HG03378 (cell line): ENCODE measurements at regions not wholly inside any gene's neighbourhood (a gene's known extent, or its start where the extent isn't known, plus 50 kb on each side); places are given as distances from the start of the nearest gene placed in this dataset.

ENCODE experiments used
- ATAC-seq: cut with Tn5 transposase; IDR thresholded peaks from one replicate; pipeline ENCODE4 v1.9.1; 2021; ENCODE audit warnings: mild to moderate bottlenecking, moderate library complexity; ENCODE audit not compliant: unreplicated experiment

DNA sequence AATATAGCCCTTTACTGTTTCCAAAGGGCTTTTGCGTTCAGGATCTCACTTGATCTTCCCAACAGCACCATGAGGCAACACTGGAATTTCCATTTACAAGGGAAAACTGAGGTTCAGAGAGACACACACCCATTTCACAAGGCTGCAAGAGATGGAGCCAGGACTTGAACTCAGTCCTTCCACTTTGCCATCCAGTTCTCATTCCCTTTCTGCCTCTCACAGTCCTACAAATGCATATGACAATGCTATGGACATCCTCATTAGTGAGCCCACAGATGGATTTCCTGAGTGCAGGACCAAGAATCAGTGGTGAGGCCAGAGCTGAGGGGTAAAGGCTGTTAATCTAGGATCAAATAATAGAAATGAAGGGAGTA lies 136.1 kb upstream of the MYCN start:
- ATAC-seq: no peak

DNA sequence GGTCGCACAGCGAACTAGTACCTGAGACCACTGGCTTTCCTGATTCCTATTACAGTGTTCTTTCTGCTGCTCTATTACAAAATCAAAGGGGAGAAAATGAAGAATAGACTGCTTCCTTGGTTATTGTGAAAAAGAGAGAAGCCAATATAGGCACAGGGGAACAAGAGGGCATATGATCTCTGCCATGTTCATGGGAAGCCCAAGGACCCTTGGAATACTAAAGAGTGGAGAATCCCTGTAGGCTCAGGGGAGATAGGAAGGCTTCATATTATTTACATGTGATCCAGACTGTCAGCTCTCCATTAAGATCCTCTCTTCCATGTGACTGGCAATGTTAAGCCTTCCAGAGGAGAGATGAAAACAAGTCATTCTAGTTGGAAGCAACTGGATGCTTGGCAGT lies 135.7 kb upstream of the MYCN start:
- no peak for ATAC-seq

DNA sequence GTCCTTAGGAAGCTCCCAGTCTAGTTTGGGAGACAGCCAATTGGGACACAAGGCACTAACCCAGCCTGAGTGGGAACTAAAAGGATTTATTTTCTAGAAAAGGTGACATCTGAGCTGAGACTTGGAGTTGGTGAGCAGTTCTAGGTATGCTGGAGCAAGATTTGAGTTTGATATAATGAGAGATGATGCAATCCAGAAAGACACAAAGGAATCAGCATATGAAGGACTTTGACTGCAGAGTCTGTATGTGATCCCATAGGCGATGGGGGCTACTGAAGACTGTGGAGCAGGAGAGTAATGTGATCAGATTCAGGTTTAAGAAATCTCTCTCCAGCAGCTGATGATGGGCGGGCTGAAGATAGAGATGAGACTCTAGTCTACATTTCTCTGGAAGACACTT lies 135.1 kb upstream of the MYCN start:
- no peak for ATAC-seq

DNA sequence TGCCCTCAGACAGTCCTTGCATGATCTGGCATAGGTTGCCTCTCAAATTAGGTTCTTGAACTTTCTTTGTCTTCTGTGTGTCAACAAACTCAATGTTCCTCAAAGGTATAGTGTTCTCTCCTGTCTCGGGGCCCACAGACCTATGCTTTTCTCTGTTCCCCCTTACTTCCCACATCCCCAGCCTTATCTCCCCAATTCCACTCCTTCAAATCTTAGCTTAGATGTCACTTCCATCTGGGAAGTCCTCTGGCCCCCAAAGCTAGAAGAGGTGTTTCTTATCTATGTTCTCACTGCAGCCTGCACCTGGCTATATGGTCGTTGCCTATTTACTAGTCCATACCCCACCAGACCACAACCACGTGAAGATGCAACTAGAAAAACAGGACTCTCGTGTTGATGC lies 134.6 kb upstream of the MYCN start:
- no peak for ATAC-seq

DNA sequence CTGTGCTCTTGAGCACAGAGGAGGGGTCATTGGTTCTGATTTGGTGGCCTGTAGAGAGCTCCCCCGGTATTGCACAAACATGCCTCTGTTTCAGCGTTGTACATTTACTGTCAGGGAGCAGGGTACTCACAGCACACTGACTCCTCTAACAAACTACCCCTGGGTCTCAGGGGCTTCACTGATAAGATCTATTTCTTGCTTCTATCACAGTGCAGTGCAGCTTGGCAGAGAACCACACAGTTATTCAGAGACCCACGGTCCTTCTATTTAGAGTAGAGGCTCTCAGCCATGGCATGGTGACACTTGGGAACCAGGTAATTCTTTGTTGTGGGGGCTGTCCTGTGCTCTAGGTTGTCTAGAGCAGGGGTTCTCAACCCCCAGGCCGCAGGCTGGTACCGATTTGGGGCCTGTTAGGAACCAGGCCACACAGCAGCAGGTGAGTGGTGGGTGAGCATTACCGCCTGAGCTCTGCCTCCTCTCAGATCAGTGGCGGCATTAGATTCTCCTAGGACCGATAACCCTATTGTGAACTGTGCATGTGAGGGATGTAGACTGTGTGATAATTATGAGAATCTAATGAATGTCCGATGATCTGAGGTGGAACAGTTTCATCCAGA lies 133.4 kb upstream of the MYCN start:
- no peak for ATAC-seq

DNA sequence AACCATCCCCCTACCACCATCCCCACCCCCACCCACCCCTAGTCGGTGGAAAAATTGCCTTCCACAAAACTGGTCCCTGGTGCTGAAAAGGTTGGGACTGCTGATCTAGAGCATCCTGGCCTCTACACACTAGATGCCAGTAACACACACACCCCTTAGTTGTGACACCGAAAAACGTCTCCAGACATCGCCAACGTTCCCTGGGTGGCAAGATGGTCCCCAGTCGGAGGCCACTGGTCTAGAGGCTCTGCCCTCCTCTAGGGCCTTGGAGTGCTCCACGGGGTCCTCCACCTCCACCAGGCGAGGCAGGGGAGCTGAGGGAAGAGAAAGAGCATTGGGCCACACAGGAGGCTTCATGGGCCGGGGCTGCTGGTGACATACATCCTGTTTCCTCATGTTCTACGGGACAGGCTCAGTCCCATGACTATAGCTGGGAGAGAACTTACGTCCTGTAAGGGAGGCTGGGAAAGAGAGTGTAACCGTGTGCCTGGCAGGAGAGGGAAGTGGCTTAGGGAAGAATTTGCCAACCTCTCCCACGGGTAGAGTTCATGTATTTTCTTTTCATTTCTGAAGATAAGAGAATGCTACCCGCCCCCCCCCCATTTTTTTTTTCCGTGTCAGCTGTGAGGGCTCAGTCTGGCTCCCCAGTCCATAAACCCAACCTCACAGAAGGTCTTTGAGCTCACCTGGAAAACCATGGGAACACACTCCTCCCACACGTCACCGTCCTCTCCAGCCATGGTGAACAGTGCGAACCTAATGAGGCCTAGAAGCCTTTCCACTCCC lies 132.7 kb upstream of the MYCN start:
- ATAC-seq: no peak

DNA sequence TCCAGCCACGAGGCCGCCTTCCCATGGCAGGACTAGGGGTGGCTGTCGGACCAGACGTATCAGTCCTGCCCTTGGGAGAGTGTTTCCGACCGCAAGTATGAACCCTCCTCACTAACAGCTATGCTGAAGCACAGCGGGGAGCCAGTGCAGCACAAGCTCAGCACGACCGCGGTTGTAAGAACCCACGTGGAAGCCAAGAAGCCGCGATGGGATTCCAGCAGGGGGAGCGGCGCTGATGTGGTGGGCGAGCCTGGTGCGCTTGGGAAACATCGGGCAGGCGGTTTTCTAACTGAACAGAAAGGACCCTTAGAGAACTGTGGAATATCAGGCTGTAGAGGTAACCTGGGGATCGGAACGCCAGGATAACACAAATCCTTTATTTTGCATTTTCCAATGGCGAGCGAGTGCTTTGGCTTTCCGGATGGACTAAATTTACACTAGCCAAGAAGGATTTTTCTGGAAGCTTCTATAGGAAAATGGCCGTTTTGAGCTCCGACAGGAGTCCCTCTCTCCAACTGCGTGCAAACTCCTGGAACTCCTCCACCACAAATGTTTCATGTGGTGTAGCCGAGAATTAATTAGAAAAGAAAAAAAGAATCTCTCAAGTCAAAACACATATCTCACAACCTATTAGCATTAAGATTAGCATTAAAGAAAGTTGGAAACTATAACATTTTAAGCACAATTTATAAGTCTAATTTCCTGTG lies 132.0 kb upstream of the MYCN start:
- ATAC-seq: no peak

DNA sequence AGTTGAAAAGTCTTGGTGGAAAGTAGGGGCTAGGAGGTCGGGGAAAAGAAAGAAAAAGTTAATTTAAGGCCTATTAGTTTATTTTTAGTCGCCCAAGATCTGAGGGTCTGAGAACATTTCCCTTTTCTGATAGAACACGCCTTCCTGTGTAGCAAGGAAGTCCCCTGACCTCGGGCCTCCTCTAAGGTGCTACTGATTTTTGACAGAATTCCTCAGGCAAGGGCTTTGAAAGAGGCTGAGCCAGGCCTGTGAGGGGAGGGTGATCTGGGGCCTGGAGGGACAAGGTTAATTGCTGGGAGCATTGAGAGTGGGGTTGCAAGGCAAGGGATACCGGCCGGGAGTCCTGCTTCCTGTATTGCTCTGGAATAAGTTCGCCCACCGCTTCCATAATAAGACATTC lies 131.4 kb upstream of the MYCN start:
- no peak for ATAC-seq

DNA sequence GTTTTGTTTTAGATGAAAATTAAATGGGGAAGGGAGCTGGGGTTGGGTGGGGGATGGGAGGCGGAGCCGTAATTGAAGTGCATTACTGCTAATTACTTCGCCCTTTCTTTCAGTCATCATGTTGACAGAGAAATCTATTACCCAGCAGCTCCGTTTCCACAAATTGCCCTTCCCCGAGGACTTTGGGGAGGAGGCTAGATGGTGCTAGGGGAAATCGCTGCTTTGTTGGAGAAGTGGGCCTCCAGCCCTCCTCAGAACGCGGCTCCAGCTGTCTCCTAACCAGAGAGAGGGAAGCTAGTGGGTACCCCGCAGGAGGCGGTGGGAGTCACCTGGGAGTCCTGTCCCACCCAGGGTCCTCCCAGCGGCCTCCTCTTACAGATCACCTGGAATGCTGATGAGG lies 130.9 kb upstream of the MYCN start:
- no peak for ATAC-seq

DNA sequence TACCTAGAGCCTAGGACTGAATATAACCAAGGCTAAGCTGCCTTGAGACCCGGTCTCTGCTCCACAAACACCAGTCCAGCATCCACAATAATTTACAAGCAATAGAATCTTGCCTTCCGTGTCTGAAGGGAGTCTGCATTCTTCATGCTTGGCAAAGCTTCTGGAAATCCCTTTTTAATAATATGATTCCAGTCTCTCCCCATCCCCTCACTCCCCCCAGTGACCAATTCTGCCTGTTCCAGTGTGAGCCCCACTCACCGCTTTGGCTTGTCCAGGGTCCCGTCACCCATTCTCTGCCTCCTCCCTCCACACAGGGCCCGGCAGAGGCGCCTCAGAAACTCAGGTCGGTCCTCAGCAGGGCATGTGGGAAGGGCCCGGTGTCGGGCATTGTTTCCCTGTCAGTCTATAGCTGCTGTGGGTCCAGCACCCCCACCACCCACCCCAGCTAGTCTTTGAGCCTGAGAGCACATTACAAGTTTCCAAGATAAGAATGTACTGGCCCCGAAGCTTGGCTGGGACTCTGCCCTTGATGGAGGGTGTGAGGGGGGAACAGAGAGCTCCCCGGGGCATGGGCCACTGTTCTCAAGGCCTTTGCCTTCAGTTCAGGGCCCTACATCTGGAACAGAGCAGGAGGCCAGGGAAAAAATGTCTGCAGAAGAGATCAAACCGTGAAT lies 129.7 kb upstream of the MYCN start:
- ATAC-seq: no peak

DNA sequence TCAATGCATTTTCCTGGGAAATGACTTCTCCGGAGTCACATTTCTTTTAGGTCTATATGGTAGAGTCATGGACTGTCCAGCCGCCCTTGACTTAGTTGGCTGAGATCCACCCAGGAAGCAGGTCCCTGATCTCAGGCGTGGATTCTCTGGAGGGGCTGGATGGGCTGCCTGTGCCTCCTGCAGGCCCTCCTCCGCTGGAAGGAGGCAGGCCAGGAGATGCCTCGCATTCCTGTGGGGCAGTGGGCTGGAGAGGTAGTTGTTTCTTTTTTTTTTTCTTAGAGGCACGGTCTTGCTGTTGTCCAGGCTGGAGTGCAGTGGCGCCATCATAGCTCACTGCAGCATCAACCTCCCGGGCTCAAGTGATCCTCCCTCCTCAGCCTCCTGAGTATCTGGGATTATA lies 129.0 kb upstream of the MYCN start:
- no peak for ATAC-seq

DNA sequence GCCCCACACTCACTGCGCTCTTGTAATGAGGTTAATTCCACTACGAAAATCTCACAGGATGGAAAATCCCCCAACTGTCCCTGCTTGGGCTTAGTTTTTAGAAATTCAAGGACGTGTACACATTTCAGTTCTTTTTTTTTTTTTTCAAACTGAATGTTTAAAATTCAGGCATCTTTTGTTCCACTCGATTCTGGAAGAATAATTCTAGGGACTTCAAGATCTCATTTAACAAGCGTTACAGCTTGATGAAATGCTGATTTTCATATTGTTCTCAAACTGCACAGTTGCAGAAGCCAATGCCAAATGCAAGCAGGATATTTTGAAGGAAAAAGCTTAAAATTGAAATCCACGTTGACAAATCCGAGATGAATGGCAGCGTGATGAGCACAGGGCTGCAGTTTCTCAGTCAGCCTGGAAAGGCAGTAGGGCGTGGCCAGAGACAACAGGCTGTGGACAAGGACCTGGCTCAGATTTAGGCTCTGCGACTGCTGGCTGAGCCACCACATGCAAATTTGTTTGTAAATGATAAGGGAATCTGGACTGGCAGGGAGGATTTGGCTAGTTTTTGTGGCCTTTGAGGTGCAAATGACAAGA lies 128.1 kb upstream of the MYCN start:
- no peak for ATAC-seq

DNA sequence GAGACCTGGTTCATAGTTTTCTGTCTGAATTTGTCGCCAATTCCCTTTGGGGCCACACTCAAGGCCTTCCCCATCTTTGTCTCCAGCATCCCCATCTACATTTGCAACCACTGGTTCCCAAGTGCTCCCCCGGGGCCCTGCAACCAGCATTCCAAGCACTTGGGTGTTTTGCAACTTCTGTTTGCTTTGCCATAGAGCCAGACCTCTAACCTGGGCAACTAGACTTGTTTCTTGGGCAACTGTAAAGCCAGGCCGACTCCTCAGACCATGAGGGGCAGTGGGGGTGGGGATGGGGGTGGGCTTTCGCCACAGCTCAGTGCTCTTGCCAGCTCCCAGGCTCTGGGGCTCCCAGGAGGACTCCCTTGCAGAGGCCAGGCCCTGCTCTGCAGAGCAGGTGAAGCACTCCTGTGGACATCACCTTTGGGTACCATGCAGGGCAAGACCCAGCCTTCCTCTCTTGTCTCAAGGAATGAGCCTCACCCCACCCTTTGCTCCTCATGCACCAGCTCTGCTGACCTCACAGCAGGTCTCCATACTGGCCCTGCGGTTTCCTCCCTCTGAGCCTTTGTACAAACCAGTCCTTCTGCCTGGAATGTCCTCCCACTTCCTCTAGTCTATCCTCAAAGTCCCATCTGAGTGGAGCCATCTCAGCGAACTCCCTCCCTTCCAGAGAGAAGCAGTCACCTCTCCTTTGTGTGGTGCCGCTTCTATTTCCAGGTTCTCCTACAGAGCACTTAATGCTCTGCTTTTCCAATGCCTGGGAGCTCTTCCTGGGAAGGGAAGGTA lies 126.7 kb upstream of the MYCN start:
- ATAC-seq: no peak

DNA sequence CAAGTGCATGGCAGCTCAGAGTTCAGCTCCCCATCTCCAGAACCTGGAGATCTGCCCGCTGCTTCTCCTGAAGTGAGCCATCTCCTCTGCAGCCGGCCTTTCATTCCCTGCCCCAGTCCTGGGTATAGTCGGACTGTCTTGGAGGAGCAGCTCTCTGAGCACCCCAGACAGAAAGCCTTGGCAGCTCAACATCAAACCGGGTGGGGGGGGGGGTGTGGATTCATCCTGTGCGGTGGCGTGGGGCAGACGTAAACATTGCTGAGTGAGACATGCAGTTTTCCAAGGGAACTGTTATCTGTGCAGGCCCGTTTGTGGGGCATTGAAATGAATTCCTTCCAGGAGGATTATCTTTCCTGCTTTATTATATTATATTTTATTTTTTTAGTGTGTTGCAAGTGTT lies 125.9 kb upstream of the MYCN start:
- no peak for ATAC-seq

DNA sequence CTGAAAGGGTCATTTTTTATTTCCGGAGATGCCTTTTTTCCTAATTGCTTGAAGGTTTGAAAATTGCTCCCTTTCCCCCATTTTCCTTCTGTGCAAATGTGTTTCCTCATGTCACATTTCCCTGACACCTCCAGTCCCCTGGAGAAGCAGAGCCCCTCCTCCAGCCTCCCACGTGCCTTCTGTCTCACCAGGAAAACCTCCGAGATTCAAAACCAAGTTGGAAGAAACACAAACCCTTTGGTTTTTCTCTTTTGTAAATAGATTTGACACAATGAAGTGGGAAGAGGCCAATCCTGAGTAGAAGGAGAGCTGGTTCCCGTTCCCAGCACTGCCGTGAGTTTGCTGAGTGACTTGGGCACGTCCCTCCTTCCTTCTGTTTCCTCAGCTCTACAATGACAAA lies 125.4 kb upstream of the MYCN start:
- no peak for ATAC-seq

DNA sequence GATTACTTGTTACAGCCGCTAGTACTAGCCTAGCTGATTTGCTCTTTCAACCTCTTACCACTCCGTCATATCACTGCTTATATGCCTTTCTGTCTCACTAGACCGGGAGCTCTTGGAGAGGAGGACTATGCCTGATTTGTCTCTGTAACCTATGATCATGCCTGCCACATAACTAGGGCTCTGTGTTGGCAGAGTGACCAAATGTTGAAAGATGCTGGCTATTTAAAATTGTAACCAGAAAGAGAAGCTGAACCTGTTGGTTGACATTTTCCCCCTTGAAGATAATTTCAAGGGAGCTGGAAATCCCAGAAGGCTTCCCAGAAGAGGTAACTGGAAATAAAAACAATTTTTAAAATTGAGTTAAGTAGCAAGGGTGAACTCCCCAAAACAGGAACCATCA lies 124.1 kb upstream of the MYCN start:
- no peak for ATAC-seq

DNA sequence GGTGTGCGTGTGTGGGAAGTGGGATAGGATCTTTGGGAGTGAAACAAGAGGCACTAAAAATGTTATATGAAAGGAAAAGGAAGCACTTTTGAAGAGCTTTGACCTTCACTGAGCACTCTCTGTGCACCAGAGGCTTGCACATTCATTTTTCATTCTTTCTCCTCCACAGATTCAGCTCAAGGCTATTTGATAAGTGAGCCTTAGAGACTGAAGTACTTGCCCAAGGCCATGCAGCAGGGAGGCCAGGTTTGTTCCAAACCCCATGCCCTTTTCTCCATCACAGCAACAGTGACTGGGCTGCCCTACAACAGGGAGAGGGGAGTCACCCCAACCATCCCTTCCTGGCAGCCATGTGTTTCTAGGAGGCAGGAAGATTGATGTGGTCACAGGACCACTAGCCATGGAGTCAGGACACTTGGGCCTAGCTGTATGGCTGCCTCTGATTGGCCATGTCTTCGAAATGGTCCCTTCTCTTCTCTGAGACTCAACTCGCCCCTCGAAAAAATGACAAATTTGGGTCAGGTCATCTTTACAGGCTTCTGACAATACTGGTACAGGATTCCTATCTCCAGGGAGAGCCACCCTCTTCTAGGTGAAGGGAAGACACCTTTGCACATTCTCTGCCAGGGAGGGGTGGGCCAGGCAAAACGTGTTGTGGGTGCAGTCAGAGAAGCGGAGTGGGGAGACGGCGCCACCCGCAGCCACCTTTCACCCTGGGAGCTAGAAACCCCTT lies 123.5 kb upstream of the MYCN start:
- no peak for ATAC-seq

DNA sequence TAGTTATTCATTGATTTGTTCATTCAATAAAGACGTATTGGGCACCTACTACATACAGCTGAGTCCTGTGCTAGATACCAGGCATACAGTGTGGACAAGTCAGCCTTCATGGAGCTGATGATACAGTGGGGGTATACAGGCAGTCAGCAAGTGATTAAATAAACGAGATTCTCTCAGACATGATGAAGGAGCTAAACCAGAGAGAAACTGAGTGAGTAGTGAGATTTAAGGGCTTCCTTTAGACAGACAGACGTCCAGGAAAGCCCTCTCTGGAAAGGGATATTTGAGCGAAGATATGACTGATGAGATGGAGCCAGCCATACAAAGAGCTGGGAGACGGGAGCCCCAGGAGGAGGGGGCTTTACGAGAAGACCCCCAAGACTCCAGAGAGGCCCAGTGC lies 122.6 kb upstream of the MYCN start:
- ATAC-seq: no peak

DNA sequence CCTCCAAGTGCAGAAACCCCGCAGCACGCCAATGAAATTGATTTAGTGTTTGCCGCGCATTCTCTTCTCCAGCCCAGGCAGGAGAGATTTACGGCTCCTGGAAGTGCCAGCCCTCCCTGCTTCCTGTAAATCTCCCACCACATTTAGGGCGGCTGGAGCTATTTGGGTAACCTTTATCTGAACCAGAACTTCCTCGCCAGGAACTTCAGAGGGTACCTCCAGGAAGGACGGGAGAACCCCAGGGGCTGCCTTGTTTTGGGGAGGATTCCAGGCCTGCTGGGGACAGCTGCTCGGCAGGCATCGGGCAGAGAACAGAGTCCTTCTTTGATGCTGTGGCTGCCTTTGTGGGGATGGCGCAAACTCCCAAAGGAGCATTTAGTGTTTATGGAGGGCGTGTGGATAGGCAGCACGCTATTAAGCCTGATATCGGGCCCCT lies 122.0 kb upstream of the MYCN start:
- ATAC-seq: no peak

DNA sequence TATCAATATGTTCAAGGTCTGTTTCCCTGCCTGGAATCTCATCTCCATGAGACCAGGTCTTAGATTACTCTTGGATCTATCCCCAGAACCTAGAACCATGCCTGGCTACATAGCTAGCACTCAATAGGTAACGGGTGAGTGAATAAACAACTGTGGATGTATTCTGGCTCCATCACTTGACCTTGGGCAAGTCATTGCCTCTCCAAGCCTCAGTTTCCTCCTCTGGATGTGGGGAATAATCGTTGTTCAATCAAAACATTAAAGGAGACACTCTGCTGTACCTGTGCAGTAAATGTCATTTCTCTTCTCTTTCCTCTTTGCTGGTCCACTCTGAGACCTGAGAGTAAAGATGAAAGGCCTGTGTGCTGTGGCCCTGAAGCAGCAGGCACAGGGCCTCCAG lies 121.5 kb upstream of the MYCN start:
- ATAC-seq: no peak
